ENCODE measurements at regions not wholly inside any gene's neighbourhood (a gene's known extent, or its start where the extent isn't known, plus 50 kb on each side); places are given as distances from the start of the nearest gene placed in this dataset.
A peak's percentile ranks its signal among the peaks of the same experiment; 100 is the strongest.
"Not testable (repeated sequence)": the region's sequence is repeated elsewhere in the genome, so short reads cannot be mapped to it uniquely, and the experiment has no call there.

- CTCF ChIA-PET, result no interaction called here
- no peak for DNase-seq
- Histone ChIP-seq H3K27ac (ENCODE audit: low read depth, low read length) (no peak overlapping the region), H3K4me3 (ENCODE audit: low read length) (no peak overlapping the region), H3K9me3 (ENCODE audit: low read length) (no peaks in the 10 kb centered on the region), H3K36me3 (ENCODE audit: insufficient read depth, low read length) (no peaks in the 10 kb centered on the region), H3K4me1 (ENCODE audit: insufficient read depth, low read length) (no peaks in the 10 kb centered on the region), H3K27me3 (ENCODE audit: insufficient read depth, low read length, poor library complexity, severe bottlenecking) (no peaks in the 10 kb centered on the region)
- H3K4me1 Mint-ChIP-seq, result no peaks in the 10 kb centered on the region
- no peaks in the 10 kb centered on the region for H3K36me3 Mint-ChIP-seq
- peaks cover 2 to 15% (median 2%) of the 10 kb centered on the region in 5 donors for H3K9me3 Mint-ChIP-seq
- no peak overlapping the region for H3K4me3 Mint-ChIP-seq
- POLR2A ChIA-PET, result no interaction called here
- H3K27me3 Mint-ChIP-seq, result no peaks in the 10 kb centered on the region
- no peak overlapping the region for H3K27ac Mint-ChIP-seq
These were observed 1229.5 kb downstream of the REEP3 start for GRCh38 chr10:64750672-64751071.

- ChIA-PET POLR2A (no interaction called here), CTCF (no interaction called here)
- H3K4me1 Mint-ChIP-seq, result no peaks in the 10 kb centered on the region
- peaks cover 0 to 14% (median 4%) of the 10 kb centered on the region in 5 donors for H3K9me3 Mint-ChIP-seq
- no peaks in the 10 kb centered on the region for H3K36me3 Mint-ChIP-seq
- Histone ChIP-seq H3K36me3 (ENCODE audit: insufficient read depth, low read length) (no peaks in the 10 kb centered on the region), H3K4me1 (ENCODE audit: insufficient read depth, low read length) (no peaks in the 10 kb centered on the region), H3K27me3 (ENCODE audit: insufficient read depth, low read length, poor library complexity, severe bottlenecking) (no peaks in the 10 kb centered on the region), H3K27ac (ENCODE audit: low read depth, low read length) (no peak overlapping the region), H3K4me3 (ENCODE audit: low read length) (no peak overlapping the region), H3K9me3 (ENCODE audit: low read length) (no peaks in the 10 kb centered on the region)
- no peak overlapping the region for H3K4me3 Mint-ChIP-seq
- no peak overlapping the region for H3K27ac Mint-ChIP-seq
- DNase-seq, result no peak
- H3K27me3 Mint-ChIP-seq, result no peaks in the 10 kb centered on the region
These were observed 1232.3 kb downstream of the REEP3 start for GRCh38 chr10:64753516-64753915.

DNA sequence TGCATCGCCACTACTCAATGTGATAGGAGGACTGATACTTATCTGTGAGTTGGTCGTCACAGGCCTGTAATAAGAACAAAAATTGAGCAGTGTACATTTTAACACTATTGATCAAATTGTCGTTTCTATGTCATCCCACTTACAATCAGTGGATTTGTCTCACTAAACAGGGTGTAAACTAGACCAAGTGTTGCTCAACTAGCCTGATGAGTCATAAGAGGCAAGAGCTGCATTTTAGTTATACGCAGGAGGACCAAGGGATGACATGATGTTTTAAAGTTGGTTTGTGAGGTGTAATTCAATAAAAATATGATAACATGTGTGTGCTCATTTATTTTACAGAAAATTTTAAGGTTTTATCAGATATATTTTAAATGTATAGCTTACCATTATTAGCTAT, 1239.2 kb downstream of the REEP3 start:
- Histone ChIP-seq H3K4me1 (ENCODE audit: insufficient read depth, low read length) (no peaks in the 10 kb centered on the region), H3K27ac (ENCODE audit: low read depth, low read length) (no peak overlapping the region), H3K27me3 (ENCODE audit: insufficient read depth, low read length, poor library complexity, severe bottlenecking) (no peaks in the 10 kb centered on the region), H3K4me3 (ENCODE audit: low read length) (no peak overlapping the region), H3K36me3 (ENCODE audit: insufficient read depth, low read length) (no peaks in the 10 kb centered on the region), H3K9me3 (ENCODE audit: low read length) (no peaks in the 10 kb centered on the region)
- H3K27me3 Mint-ChIP-seq, result no peaks in the 10 kb centered on the region
- peaks cover 0 to 27% (median 4%) of the 10 kb centered on the region in 5 donors for H3K9me3 Mint-ChIP-seq
- no peak overlapping the region for H3K27ac Mint-ChIP-seq
- H3K36me3 Mint-ChIP-seq, result no peaks in the 10 kb centered on the region
- H3K4me1 Mint-ChIP-seq, result no peaks in the 10 kb centered on the region
- no peak overlapping the region for H3K4me3 Mint-ChIP-seq
- ChIA-PET POLR2A (no interaction called here), CTCF (no interaction called here)
- DNase-seq, result no peak

- H3K9me3 Mint-ChIP-seq, result peaks cover 0 to 24% (median 8%) of the 10 kb centered on the region in 5 donors
- H3K4me3 ChIP-seq (ENCODE audit: low read length), result no peak overlapping the region
- no peaks in the 10 kb centered on the region for H3K4me1 Mint-ChIP-seq
- ChIA-PET POLR2A (no interaction called here), CTCF (no interaction called here)
- no peaks in the 10 kb centered on the region for H3K27me3 ChIP-seq (ENCODE audit: insufficient read depth, low read length, poor library complexity, severe bottlenecking)
- H3K27me3 Mint-ChIP-seq, result no peaks in the 10 kb centered on the region
- H3K36me3 ChIP-seq (ENCODE audit: insufficient read depth, low read length), result no peaks in the 10 kb centered on the region
- H3K27ac Mint-ChIP-seq, result no peak overlapping the region
- no peak overlapping the region for H3K27ac ChIP-seq (ENCODE audit: low read depth, low read length)
- no peaks in the 10 kb centered on the region for H3K4me1 ChIP-seq (ENCODE audit: insufficient read depth, low read length)
- no peak for DNase-seq
- H3K36me3 Mint-ChIP-seq, result no peaks in the 10 kb centered on the region
- H3K9me3 ChIP-seq (ENCODE audit: low read length), result no peaks in the 10 kb centered on the region
- no peak overlapping the region for H3K4me3 Mint-ChIP-seq
These were observed 1241.7 kb downstream of the REEP3 start for GRCh38 chr10:64762861-64763260.

- DNase-seq, result no peak
- no peaks in the 10 kb centered on the region for H3K4me1 ChIP-seq (ENCODE audit: insufficient read depth, low read length)
- ChIA-PET CTCF (no interaction called here), POLR2A (no interaction called here)
- Mint-ChIP-seq H3K4me3 (no peak overlapping the region), H3K4me1 (no peaks in the 10 kb centered on the region), H3K27ac (no peak overlapping the region), H3K36me3 (no peaks in the 10 kb centered on the region), H3K9me3 (peaks cover 0 to 23% (median 3%) of the 10 kb centered on the region in 5 donors), H3K27me3 (no peaks in the 10 kb centered on the region)
- no peaks in the 10 kb centered on the region for H3K27me3 ChIP-seq (ENCODE audit: insufficient read depth, low read length, poor library complexity, severe bottlenecking)
- no peak overlapping the region for H3K27ac ChIP-seq (ENCODE audit: low read depth, low read length)
- H3K9me3 ChIP-seq (ENCODE audit: low read length), result no peaks in the 10 kb centered on the region
- no peaks in the 10 kb centered on the region for H3K36me3 ChIP-seq (ENCODE audit: insufficient read depth, low read length)
- no peak overlapping the region for H3K4me3 ChIP-seq (ENCODE audit: low read length)
These were observed 1244.3 kb downstream of the REEP3 start for GRCh38 chr10:64765498-64765897.

- no peak for DNase-seq
- H3K9me3 Mint-ChIP-seq, result peaks cover 2 to 17% (median 7%) of the 10 kb centered on the region in 5 donors
- Histone ChIP-seq H3K36me3 (ENCODE audit: insufficient read depth, low read length) (no peaks in the 10 kb centered on the region), H3K27ac (ENCODE audit: low read depth, low read length) (no peak overlapping the region), H3K4me3 (ENCODE audit: low read length) (no peak overlapping the region), H3K4me1 (ENCODE audit: insufficient read depth, low read length) (no peaks in the 10 kb centered on the region), H3K27me3 (ENCODE audit: insufficient read depth, low read length, poor library complexity, severe bottlenecking) (no peaks in the 10 kb centered on the region), H3K9me3 (ENCODE audit: low read length) (no peaks in the 10 kb centered on the region)
- no peaks in the 10 kb centered on the region for H3K36me3 Mint-ChIP-seq
- POLR2A ChIA-PET, result no interaction called here
- H3K4me1 Mint-ChIP-seq, result no peaks in the 10 kb centered on the region
- H3K27me3 Mint-ChIP-seq, result no peaks in the 10 kb centered on the region
- CTCF ChIA-PET, result no interaction called here
- H3K27ac Mint-ChIP-seq, result no peak overlapping the region
- H3K4me3 Mint-ChIP-seq, result no peak overlapping the region
These were observed 1250.3 kb downstream of the REEP3 start for GRCh38 chr10:64771253-64772050.

DNA sequence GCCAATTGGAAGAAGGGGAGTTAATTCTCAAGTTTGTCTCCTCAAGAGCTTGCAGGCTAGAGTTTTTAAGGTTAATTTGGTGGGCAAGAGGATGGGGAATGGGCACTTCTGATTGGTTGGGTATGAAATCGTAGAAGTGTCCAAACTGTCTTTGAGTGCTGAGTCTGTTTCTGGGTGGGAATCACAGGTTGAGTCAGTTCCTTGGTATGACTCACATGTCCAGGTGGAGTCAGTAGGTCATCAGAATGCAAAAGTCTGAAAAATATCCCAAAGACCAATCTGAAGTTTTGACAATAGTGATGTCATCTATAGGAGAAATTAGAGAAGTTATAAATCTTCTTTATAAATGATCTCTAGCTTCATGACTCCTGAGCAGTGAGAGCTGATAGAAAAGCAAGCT, 1252.2 kb downstream of the REEP3 start:
- Mint-ChIP-seq H3K4me3 (no peak overlapping the region), H3K4me1 (no peaks in the 10 kb centered on the region)
- no peak overlapping the region for H3K27ac ChIP-seq (ENCODE audit: low read depth, low read length)

GRCh38 chr10:64784451-64784850, 1263.2 kb downstream of the REEP3 start:
- H3K36me3 ChIP-seq (ENCODE audit: insufficient read depth, low read length); H3K4me1 ChIP-seq (ENCODE audit: insufficient read depth, low read length); H3K4me1 Mint-ChIP-seq; DNase-seq; H3K27me3 ChIP-seq (ENCODE audit: insufficient read depth, low read length, poor library complexity, severe bottlenecking); H3K9me3 ChIP-seq (ENCODE audit: low read length); CTCF ChIA-PET; H3K27ac Mint-ChIP-seq; H3K27me3 Mint-ChIP-seq; H3K36me3 Mint-ChIP-seq; H3K4me3 ChIP-seq (ENCODE audit: low read length); H3K27ac ChIP-seq (ENCODE audit: low read depth, low read length); POLR2A ChIA-PET; H3K4me3 Mint-ChIP-seq: not testable (repeated sequence)
- H3K9me3 Mint-ChIP-seq, result peaks cover 2 to 16% (median 10%) of the 10 kb centered on the region in 5 donors

More for the DNA sequence above, 1252.2 kb downstream of the REEP3 start:
- no peak for DNase-seq
- ChIA-PET POLR2A (no interaction called here), CTCF (no interaction called here)
- Histone ChIP-seq H3K27me3 (ENCODE audit: insufficient read depth, low read length, poor library complexity, severe bottlenecking) (no peaks in the 10 kb centered on the region), H3K4me1 (ENCODE audit: insufficient read depth, low read length) (no peaks in the 10 kb centered on the region), H3K36me3 (ENCODE audit: insufficient read depth, low read length) (no peaks in the 10 kb centered on the region), H3K9me3 (ENCODE audit: low read length) (no peaks in the 10 kb centered on the region), H3K4me3 (ENCODE audit: low read length) (no peak overlapping the region)
- H3K36me3 Mint-ChIP-seq, result no peaks in the 10 kb centered on the region
- H3K27me3 Mint-ChIP-seq, result no peaks in the 10 kb centered on the region
- peak overlapping the region in 1 of 8 donors; percentile 42 for H3K27ac Mint-ChIP-seq
- H3K9me3 Mint-ChIP-seq, result peaks cover 2 to 24% (median 7%) of the 10 kb centered on the region in 5 donors

All from CD8-positive, alpha-beta memory T cell (primary cell).